IMR-90 (cell line): ENCODE measurements at regions not wholly inside any gene's neighbourhood (a gene's known extent, or its start where the extent isn't known, plus 50 kb on each side); places are given as distances from the start of the nearest gene placed in this dataset.

Experiments used
- ATAC-seq: fragments of 200-7000 bp; cut with Tn5 transposase; 2 replicates; pipeline ENCODE4 v1.9.1; 2020; ENCODE audit warnings: low read depth, mild to moderate bottlenecking, moderate library complexity
- BruUV-seq: library from RNA; stranded (reverse); fragments of 400-500 nt; replicated peaks from 2 replicates; lab custom pipeline; 2021; lab: Mats Ljungman, UMichigan
- CTCF ChIA-PET: fragments of 300-600 bp; formaldehyde crosslinking; extraction: SDS; loops from one replicate; lab custom pipeline; 2021; ENCODE audit warnings: antibody characterized with exemption; lab: Yijun Ruan, JAX
- POLR2A ChIA-PET: fragments of 300-600 bp; sonication (Branson Sonifier 250); formaldehyde crosslinking; loops from one replicate; lab custom pipeline; 2022; ENCODE audit warnings: antibody characterized with exemption; ENCODE audit not compliant: unreplicated experiment; lab: Charles Lee
- DNase-seq: peaks from one replicate; pipeline ENCODE4 v3.0.0; 2013
- H2AFZ ChIP-seq: replicated peaks from 2 replicates; pipeline ENCODE3; 2013; ENCODE audit warnings: low read length, mild to moderate bottlenecking; ENCODE audit not compliant: poor library complexity
- H2AK5ac ChIP-seq: 2 replicates; pipeline ENCODE4 v1.6.1; 2013; ENCODE audit warnings: low read depth, low read length, inconsistent platforms
- H2AK9ac ChIP-seq: replicated peaks from 2 replicates; pipeline ENCODE3; 2013; ENCODE audit warnings: mild to moderate bottlenecking, low read depth, low read length, moderate library complexity; ENCODE audit not compliant: poor library complexity
- H2BK120ac ChIP-seq: 2 replicates; pipeline ENCODE4 v1.6.1; 2013; ENCODE audit warnings: low read depth, low read length, inconsistent platforms
- H2BK15ac ChIP-seq: 3 replicates; pipeline ENCODE4 v1.6.1; 2013; ENCODE audit warnings: low read depth, low read length, inconsistent platforms
- H2BK20ac ChIP-seq: 2 replicates; pipeline ENCODE4 v1.6.1; 2013; ENCODE audit warnings: low read depth, mild to moderate bottlenecking, inconsistent platforms, low read length, moderate library complexity
- H2BK5ac ChIP-seq: 2 replicates; pipeline ENCODE4 v1.6.1; 2013; ENCODE audit warnings: mild to moderate bottlenecking, low read depth, low read length, inconsistent platforms; ENCODE audit not compliant: poor library complexity, severe bottlenecking
- H3K14ac ChIP-seq: replicated peaks from 2 replicates; pipeline ENCODE4 v1.6.1; 2013; ENCODE audit warnings: low read depth, low read length, inconsistent platforms
- H3K18ac ChIP-seq: 2 replicates; pipeline ENCODE4 v1.6.1; 2013; ENCODE audit warnings: low read depth, low read length, control low read depth
- H3K23ac ChIP-seq: 2 replicates; pipeline ENCODE4 v1.6.1; 2013; ENCODE audit warnings: low read depth, low read length, inconsistent platforms
- H3K27ac ChIP-seq: 2 replicates; pipeline ENCODE4 v1.5.1; 2013; ENCODE audit warnings: mild to moderate bottlenecking, control low read depth, low read length; ENCODE audit not compliant: insufficient read depth
- H3K27me3 ChIP-seq: 2 replicates; pipeline ENCODE4 v1.6.1; 2013; ENCODE audit warnings: low read length; ENCODE audit not compliant: control insufficient read depth, insufficient read depth
- H3K36me3 ChIP-seq: 2 replicates; pipeline ENCODE4 v1.6.1; 2013; ENCODE audit warnings: low read length, mixed read lengths; ENCODE audit not compliant: control insufficient read depth, insufficient read depth
- H3K4ac ChIP-seq: 2 replicates; pipeline ENCODE4 v1.6.1; 2013; ENCODE audit warnings: low read depth, low read length, inconsistent platforms
- H3K4me1 ChIP-seq: 2 replicates; pipeline ENCODE4 v1.6.1; 2013; ENCODE audit warnings: low read length, mixed read lengths; ENCODE audit not compliant: control insufficient read depth, insufficient read depth
- H3K4me2 ChIP-seq: 2 replicates; pipeline ENCODE4 v1.6.1; 2013; ENCODE audit warnings: low read depth, mild to moderate bottlenecking, control low read depth, low read length, moderate library complexity
- H3K4me3 ChIP-seq: 2 replicates; pipeline ENCODE4 v1.5.1; 2013; ENCODE audit warnings: low read depth, mild to moderate bottlenecking, control low read depth, low read length, moderate library complexity; ENCODE audit not compliant: insufficient read depth
- H3K56ac ChIP-seq: 2 replicates; pipeline ENCODE4 v1.6.1; 2013; ENCODE audit warnings: low read length, inconsistent platforms; ENCODE audit not compliant: insufficient read depth; ENCODE audit errors: extremely low read depth
- H3K79me1 ChIP-seq, 2 experiments: 2 replicates each; pipeline ENCODE4 v1.6.1; 2013; ENCODE audit warnings: low read length in 2 of 2, inconsistent platforms in 1 of 2, low read depth in 1 of 2
- H3K9ac ChIP-seq: 2 replicates; pipeline ENCODE4 v1.6.1; 2013; ENCODE audit warnings: low read depth, low read length, control low read depth
- H3K9me1 ChIP-seq: 2 replicates; pipeline ENCODE4 v1.6.1; 2013; ENCODE audit warnings: low read length, inconsistent platforms; ENCODE audit not compliant: insufficient read depth
- H3K9me3 ChIP-seq: 2 replicates; pipeline ENCODE4 v1.6.1; 2013; ENCODE audit warnings: low read length; ENCODE audit not compliant: control insufficient read depth, insufficient read depth
- H4K20me1 ChIP-seq: 2 replicates; pipeline ENCODE4 v1.6.1; 2013; ENCODE audit warnings: low read length, inconsistent platforms; ENCODE audit not compliant: insufficient read depth
- H4K5ac ChIP-seq: 2 replicates; pipeline ENCODE4 v1.6.1; 2013; ENCODE audit warnings: mild to moderate bottlenecking, low read depth, low read length, control low read depth
- H4K8ac ChIP-seq, 2 experiments: 2 replicates each; pipeline ENCODE4 v1.6.1; 2013; ENCODE audit warnings: low read depth in 2 of 2, low read length in 2 of 2, control low read depth in 1 of 2, inconsistent platforms in 1 of 2
- H4K91ac ChIP-seq: 2 replicates; pipeline ENCODE4 v1.6.1; 2013; ENCODE audit warnings: low read depth, low read length, inconsistent platforms; ENCODE audit not compliant: insufficient read depth
- BHLHE40 ChIP-seq: fragments of 150-350 bp; IDR thresholded peaks from 2 replicates; pipeline ENCODE4 v1.6.1; 2016; ENCODE audit warnings: mild to moderate bottlenecking, low read depth, low read length
- CEBPB ChIP-seq: IDR thresholded peaks from 2 replicates; pipeline ENCODE4 v1.6.1; 2012; ENCODE audit warnings: low read depth, low read length, improper control_type of control experiment
- MAZ ChIP-seq: IDR thresholded peaks from 2 replicates; pipeline ENCODE4 v1.6.1; 2012; ENCODE audit warnings: low read depth, mild to moderate bottlenecking, low read length, improper control_type of control experiment, moderate library complexity, borderline replicate concordance
- MXI1 ChIP-seq: IDR thresholded peaks from 2 replicates; pipeline ENCODE4 v1.6.1; 2012; ENCODE audit warnings: low read depth, mild to moderate bottlenecking, low read length, moderate library complexity, borderline replicate concordance
- NFE2L2 ChIP-seq: fragments of 150-350 bp; IDR thresholded peaks from 2 replicates; pipeline ENCODE4 v1.6.1; 2016; ENCODE audit warnings: low read depth, mild to moderate bottlenecking, low read length
- POLR2A ChIP-seq: IDR thresholded peaks from 2 replicates; pipeline ENCODE4 v1.6.1; 2012; ENCODE audit warnings: mild to moderate bottlenecking, low read depth, low read length
- RAD21 ChIP-seq: IDR thresholded peaks from 2 replicates; pipeline ENCODE4 v1.6.1; 2012; ENCODE audit warnings: low read length, improper control_type of control experiment
- WGBS, 2 experiments: methylation state at CpG; one replicate each; pipeline versions ENCODE4 v1.1.5 to v1.1.7; 2013; ENCODE audit warnings: missing lambda C conversion rate in 2 of 2; ENCODE audit not compliant: insufficient read length in 1 of 2; ENCODE audit errors: extremely low coverage in 2 of 2; 5-methylcytosine and 5-hydroxymethylcytosine counted together
- dilution Hi-C: fragments of 300-500 bp; cut with HindIII; formaldehyde crosslinking; loops from one replicate; pipeline ENCODE4 v1.14.3; 2018; ENCODE audit warnings: low sequenced_read_pairs; ENCODE audit not compliant: unreplicated experiment
- in situ Hi-C: fragments of 300-500 bp; cut with MboI; formaldehyde crosslinking; loops from 3 replicates; pipeline ENCODE4 v1.14.3; 2019; ENCODE audit warnings: low sequenced_read_pairs, inconsistent platforms, mixed read lengths
- intact Hi-C: fragments of 100-400 bp; cut with micrococcal nuclease; formaldehyde crosslinking; loops from 2 replicates; pipeline ENCODE4 v1.10.0; 2022

GRCh38 chr3:33957176-33957575 is 158.7 kb downstream of the PDCD6IP start:
- Histone ChIP-seq H3K9ac (no peak overlapping the region), H3K18ac (no peak overlapping the region), H3K4me3 (no peak overlapping the region), H3K4me2 (no peak overlapping the region), H4K91ac (no peak overlapping the region), H4K8ac (no peak overlapping the region), H3K27ac (no peak overlapping the region), H3K9me1 (no peaks in the 10 kb centered on the region), H2AK5ac (no peak overlapping the region), H2BK120ac (no peak overlapping the region), H2BK20ac (no peak overlapping the region), H3K79me1 (no peaks in the 10 kb centered on the region), H3K4me1 (no peaks in the 10 kb centered on the region), H2AFZ (no peak overlapping the region), H2BK15ac (no peak overlapping the region), H2BK5ac (no peak overlapping the region), H3K23ac (no peak overlapping the region), H3K14ac (no peak overlapping the region), H2AK9ac (no peak overlapping the region), H3K36me3 (no peaks in the 10 kb centered on the region), H4K20me1 (no peaks in the 10 kb centered on the region), H4K5ac (no peak overlapping the region), H3K9me3 (no peaks in the 10 kb centered on the region), H3K4ac (no peak overlapping the region), H3K27me3 (no peaks in the 10 kb centered on the region), H3K56ac (no peak overlapping the region)
- ATAC-seq (no peak), DNase-seq (no peak)
- BruUV-seq: no TSS peak
- dilution Hi-C loops: no loop called here
- intact Hi-C loops: no loop called here
- ChIA-PET POLR2A (no interaction called here), CTCF (no interaction called here)
- WGBS, 2 experiments: no CpG with 5 or more reads among the region's 5 CpGs
- TF ChIP-seq MAZ (no peak), POLR2A (no peak), BHLHE40 (no peak), CEBPB (no peak), NFE2L2 (no peak), MXI1 (no peak), RAD21 (no peak)
- in situ Hi-C loops: no loop called here
